ENCODE measurements at regions not wholly inside any gene's neighbourhood (a gene's known extent, or its start where the extent isn't known, plus 50 kb on each side); places are given as distances from the start of the nearest gene placed in this dataset.

- DNase-seq (ENCODE audit: low read depth): no peak
- no peak overlapping the region for H3K4me3 Mint-ChIP-seq (ENCODE audit: unreplicated experiment)
- Histone ChIP-seq H2AFZ (ENCODE audit: low read depth, low read length) (no peak overlapping the region), H3K4me2 (ENCODE audit: low read length) (no peak overlapping the region), H3K79me2 (ENCODE audit: insufficient read depth, low read length) (no peaks in the 10 kb centered on the region), H3K36me3 (ENCODE audit: insufficient read depth, low read length) (no peaks in the 10 kb centered on the region), H3K9me3 (ENCODE audit: insufficient read depth, low read depth, low read length) (no peaks in the 10 kb centered on the region), H3K4me1 (ENCODE audit: insufficient read depth, low read length) (no peaks in the 10 kb centered on the region), H3K9ac (ENCODE audit: low read length) (no peak overlapping the region), H3K4me3 (ENCODE audit: insufficient read depth, low read depth, low read length) (no peak overlapping the region), H3K27me3 (ENCODE audit: insufficient read depth, low read length) (no peaks in the 10 kb centered on the region), H3K27ac (ENCODE audit: low read depth, low read length) (no peak overlapping the region), H4K20me1 (ENCODE audit: insufficient read depth, low read length) (no peaks in the 10 kb centered on the region)
- H3K9me3 Mint-ChIP-seq (ENCODE audit: unreplicated experiment): no peaks in the 10 kb centered on the region
- no peak overlapping the region for H3K27ac Mint-ChIP-seq (ENCODE audit: unreplicated experiment)
- no peak for TF ChIP-seq CTCF (IDR thresholded peaks at IDR 0.05; ENCODE audit: insufficient read depth, low read depth, low read length)
- no peak for TF ChIP-seq EZH2 (IDR thresholded peaks at IDR 0.05; ENCODE audit: insufficient read depth, low read length)
- no peak for FAIRE-seq
- no peaks in the 10 kb centered on the region for H3K27me3 Mint-ChIP-seq (ENCODE audit: low read depth, unreplicated experiment)
- no peaks in the 10 kb centered on the region for H3K36me3 Mint-ChIP-seq (ENCODE audit: low read depth, unreplicated experiment)
- no peaks in the 10 kb centered on the region for H3K4me1 Mint-ChIP-seq (ENCODE audit: low read depth, unreplicated experiment)
Observed at GRCh38 chr14:87321548-87321947, 671.4 kb downstream of the GALC start.

GRCh38 chr14:87312894-87313205 is 680.1 kb downstream of the GALC start:
- H3K79me2 ChIP-seq (ENCODE audit: insufficient read depth, low read length): no peaks in the 10 kb centered on the region
- no peaks in the 10 kb centered on the region for H3K36me3 ChIP-seq (ENCODE audit: insufficient read depth, low read length)
- Mint-ChIP-seq H3K4me3 (ENCODE audit: unreplicated experiment) (no peak overlapping the region), H3K27ac (ENCODE audit: unreplicated experiment) (no peak overlapping the region), H3K4me1 (ENCODE audit: low read depth, unreplicated experiment) (no peaks in the 10 kb centered on the region), H3K27me3 (ENCODE audit: low read depth, unreplicated experiment) (no peaks in the 10 kb centered on the region), H3K9me3 (ENCODE audit: unreplicated experiment) (no peaks in the 10 kb centered on the region), H3K36me3 (ENCODE audit: low read depth, unreplicated experiment) (no peaks in the 10 kb centered on the region)
- no peak overlapping the region for H3K4me2 ChIP-seq (ENCODE audit: low read length)
- DNase-seq (ENCODE audit: low read depth) (no peak), FAIRE-seq (no peak)
- no peak overlapping the region for H3K27ac ChIP-seq (ENCODE audit: low read depth, low read length)
- no peaks in the 10 kb centered on the region for H3K9me3 ChIP-seq (ENCODE audit: insufficient read depth, low read depth, low read length)
- H3K27me3 ChIP-seq (ENCODE audit: insufficient read depth, low read length): no peaks in the 10 kb centered on the region
- no peaks in the 10 kb centered on the region for H3K4me1 ChIP-seq (ENCODE audit: insufficient read depth, low read length)
- H3K4me3 ChIP-seq (ENCODE audit: insufficient read depth, low read depth, low read length): no peak overlapping the region
- H2AFZ ChIP-seq (ENCODE audit: low read depth, low read length): no peak overlapping the region
- no peaks in the 10 kb centered on the region for H4K20me1 ChIP-seq (ENCODE audit: insufficient read depth, low read length)
- H3K9ac ChIP-seq (ENCODE audit: low read length): no peak overlapping the region
- no peak for TF ChIP-seq CTCF (IDR thresholded peaks at IDR 0.05; ENCODE audit: insufficient read depth, low read depth, low read length)
- TF ChIP-seq EZH2 (IDR thresholded peaks at IDR 0.05; ENCODE audit: insufficient read depth, low read length): no peak

GRCh38 chr14:87312169-87312893 is 680.7 kb downstream of the GALC start:
- Mint-ChIP-seq H3K36me3 (ENCODE audit: low read depth, unreplicated experiment) (no peaks in the 10 kb centered on the region), H3K27me3 (ENCODE audit: low read depth, unreplicated experiment) (no peaks in the 10 kb centered on the region), H3K27ac (ENCODE audit: unreplicated experiment) (no peak overlapping the region), H3K4me3 (ENCODE audit: unreplicated experiment) (no peak overlapping the region), H3K4me1 (ENCODE audit: low read depth, unreplicated experiment) (no peaks in the 10 kb centered on the region), H3K9me3 (ENCODE audit: unreplicated experiment) (no peaks in the 10 kb centered on the region)
- no peak overlapping the region for H2AFZ ChIP-seq (ENCODE audit: low read depth, low read length)
- no peaks in the 10 kb centered on the region for H3K9me3 ChIP-seq (ENCODE audit: insufficient read depth, low read depth, low read length)
- no peak overlapping the region for H3K4me3 ChIP-seq (ENCODE audit: insufficient read depth, low read depth, low read length)
- no peaks in the 10 kb centered on the region for H3K27me3 ChIP-seq (ENCODE audit: insufficient read depth, low read length)
- no peak overlapping the region for H3K4me2 ChIP-seq (ENCODE audit: low read length)
- DNase-seq (ENCODE audit: low read depth) (no peak), FAIRE-seq (no peak)
- no peaks in the 10 kb centered on the region for H3K4me1 ChIP-seq (ENCODE audit: insufficient read depth, low read length)
- H4K20me1 ChIP-seq (ENCODE audit: insufficient read depth, low read length): no peaks in the 10 kb centered on the region
- no peak overlapping the region for H3K27ac ChIP-seq (ENCODE audit: low read depth, low read length)
- no peaks in the 10 kb centered on the region for H3K79me2 ChIP-seq (ENCODE audit: insufficient read depth, low read length)
- no peak overlapping the region for H3K9ac ChIP-seq (ENCODE audit: low read length)
- H3K36me3 ChIP-seq (ENCODE audit: insufficient read depth, low read length): no peaks in the 10 kb centered on the region
- TF ChIP-seq EZH2 (IDR thresholded peaks at IDR 0.05; ENCODE audit: insufficient read depth, low read length) (no peak), CTCF (IDR thresholded peaks at IDR 0.05; ENCODE audit: insufficient read depth, low read depth, low read length) (no peak)
